Endothelial cell (in vitro differentiated cells): ENCODE measurements at regions not wholly inside any gene's neighbourhood (a gene's known extent, or its start where the extent isn't known, plus 50 kb on each side); places are given as distances from the start of the nearest gene placed in this dataset.
"Not testable (repeated sequence)": the region's sequence is repeated elsewhere in the genome, so short reads cannot be mapped to it uniquely, and the experiment has no call there.

Experiments
- DNase-seq: peaks from one replicate; pipeline ENCODE4 v3.0.0; 2021; ENCODE audit warnings: low spot score
- H3K27ac Mint-ChIP-seq: one replicate; pipeline ENCODE4 v1.8.0; 2021; ENCODE audit warnings: mixed read lengths, inconsistent platforms; ENCODE audit not compliant: unreplicated experiment
- H3K27me3 Mint-ChIP-seq: one replicate; pipeline ENCODE4 v1.8.0; 2021; ENCODE audit warnings: mild to moderate bottlenecking, moderate library complexity, mixed read lengths, inconsistent platforms; ENCODE audit not compliant: unreplicated experiment
- H3K36me3 Mint-ChIP-seq: one replicate; pipeline ENCODE4 v1.8.0; 2021; ENCODE audit warnings: mild to moderate bottlenecking, low read depth, mixed read lengths, inconsistent platforms; ENCODE audit not compliant: unreplicated experiment
- H3K4me1 Mint-ChIP-seq: one replicate; pipeline ENCODE4 v1.8.0; 2021; ENCODE audit warnings: mild to moderate bottlenecking, mixed read lengths, inconsistent platforms; ENCODE audit not compliant: unreplicated experiment
- H3K4me3 Mint-ChIP-seq: one replicate; pipeline ENCODE4 v1.8.0; 2021; ENCODE audit warnings: mild to moderate bottlenecking, mixed read lengths, inconsistent platforms; ENCODE audit not compliant: unreplicated experiment
- H3K9me3 Mint-ChIP-seq: one replicate; pipeline ENCODE4 v1.8.0; 2021; ENCODE audit warnings: mixed read lengths, inconsistent platforms; ENCODE audit not compliant: unreplicated experiment
- CTCF ChIP-seq: fragments of 200-600 bp; sonication (generic); IDR thresholded peaks from one replicate; pipeline ENCODE4 v1.5.0; 2021; ENCODE audit warnings: antibody characterized with exemption; ENCODE audit not compliant: unreplicated experiment

- TF ChIP-seq CTCF = no peak
- Mint-ChIP-seq H3K9me3 (peaks cover 5% of the 10 kb centered on the region), H3K36me3 (no peaks in the 10 kb centered on the region), H3K4me3 (no peak overlapping the region), H3K4me1 (no peaks in the 10 kb centered on the region), H3K27ac (no peak overlapping the region), H3K27me3 (peaks cover 1% of the 10 kb centered on the region)
- DNase-seq = no peak
Observed at GRCh38 chrX:13955975-13956374, 73.7 kb downstream of the GEMIN8 start.

GRCh38 chrX:13955095-13955647 lies 74.5 kb downstream of the GEMIN8 start:
- Mint-ChIP-seq H3K4me3 (no peak overlapping the region), H3K27me3 (peaks cover 1% of the 10 kb centered on the region), H3K9me3 (peaks cover 5% of the 10 kb centered on the region), H3K27ac (no peak overlapping the region), H3K36me3 (no peaks in the 10 kb centered on the region), H3K4me1 (no peaks in the 10 kb centered on the region)
- TF ChIP-seq CTCF = no peak
- DNase-seq = no peak

GRCh38 chrX:13952581-13952980 lies 77.1 kb downstream of the GEMIN8 start:
- Mint-ChIP-seq H3K27me3 (peaks cover 1% of the 10 kb centered on the region), H3K36me3 (no peaks in the 10 kb centered on the region), H3K4me3 (no peak overlapping the region), H3K4me1 (no peaks in the 10 kb centered on the region), H3K9me3 (no peaks in the 10 kb centered on the region), H3K27ac (no peak overlapping the region)
- DNase-seq = no peak
- TF ChIP-seq CTCF = no peak

- H3K4me1 Mint-ChIP-seq, H3K4me3 Mint-ChIP-seq, H3K27me3 Mint-ChIP-seq, DNase-seq, H3K9me3 Mint-ChIP-seq, H3K36me3 Mint-ChIP-seq, H3K27ac Mint-ChIP-seq: not testable (repeated sequence)
Observed at GRCh38 chrX:13946223-13946622, 83.5 kb downstream of the GEMIN8 start.

- not testable (repeated sequence) for H3K4me3 Mint-ChIP-seq, H3K36me3 Mint-ChIP-seq, H3K4me1 Mint-ChIP-seq, H3K27me3 Mint-ChIP-seq, DNase-seq, H3K27ac Mint-ChIP-seq, H3K9me3 Mint-ChIP-seq
Observed at GRCh38 chrX:13945787-13946186, 83.9 kb downstream of the GEMIN8 start.

GRCh38 chrX:13940671-13941070 lies 89.0 kb downstream of the GEMIN8 start:
- Mint-ChIP-seq H3K27ac (no peak overlapping the region), H3K4me3 (no peak overlapping the region), H3K9me3 (no peaks in the 10 kb centered on the region), H3K36me3 (peaks cover 3% of the 10 kb centered on the region), H3K4me1 (peaks cover 3% of the 10 kb centered on the region), H3K27me3 (peaks cover 2% of the 10 kb centered on the region)
- no peak for DNase-seq
- no peak for TF ChIP-seq CTCF
